Activated CD4-positive, alpha-beta T cell treated with anti-CD3 and anti-CD28 coated beads, Interleukin-2, Interleukin-4, amounts not matched to agents 100 ng/mL and 50 ng/mL, durations not matched to agents 16 hours and 8 hours (primary cell): ENCODE measurements at regions not wholly inside any gene's neighbourhood (a gene's known extent, or its start where the extent isn't known, plus 50 kb on each side); places are given as distances from the start of the nearest gene placed in this dataset.
"Not testable (repeated sequence)": the region's sequence is repeated elsewhere in the genome, so short reads cannot be mapped to it uniquely, and the experiment has no call there.

ENCODE experiments used
- DNase-seq: peaks from one replicate; pipeline ENCODE4 v3.0.0-alpha.2; 2020; ENCODE audit warnings: low spot score

DNA sequence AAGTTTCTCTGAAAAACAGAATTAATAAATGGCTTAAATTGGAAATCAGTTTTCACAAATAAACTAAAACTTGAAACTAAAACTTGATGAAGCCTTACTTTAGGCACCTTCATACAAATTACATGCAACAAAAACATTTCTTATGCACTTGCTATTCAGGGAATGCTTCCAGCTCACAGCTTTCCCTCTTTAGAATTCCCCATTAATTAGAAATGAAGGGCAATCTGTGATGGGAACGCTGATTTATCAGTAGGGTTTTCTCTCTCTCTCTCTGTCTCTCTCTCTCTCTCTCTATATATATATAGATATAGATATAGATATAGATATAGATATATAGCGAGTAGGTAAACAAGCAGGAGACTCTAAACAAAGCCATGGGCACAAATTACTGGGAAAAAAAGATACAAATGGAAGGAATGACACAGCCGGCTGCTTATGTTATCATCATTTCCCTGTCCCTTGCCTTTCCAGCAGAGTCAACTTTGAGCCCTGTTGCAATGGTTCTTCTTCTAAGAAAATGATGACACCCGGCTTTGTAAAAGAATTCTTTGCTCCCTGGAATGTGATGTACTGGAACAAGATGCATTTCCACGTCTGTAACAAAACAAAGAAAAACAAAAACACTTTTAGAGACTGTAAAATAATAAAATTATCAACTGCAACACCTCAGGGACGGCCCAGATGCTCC, 1121.6 kb upstream of the TMEM132C start:
- DNase-seq, result no peak

DNA sequence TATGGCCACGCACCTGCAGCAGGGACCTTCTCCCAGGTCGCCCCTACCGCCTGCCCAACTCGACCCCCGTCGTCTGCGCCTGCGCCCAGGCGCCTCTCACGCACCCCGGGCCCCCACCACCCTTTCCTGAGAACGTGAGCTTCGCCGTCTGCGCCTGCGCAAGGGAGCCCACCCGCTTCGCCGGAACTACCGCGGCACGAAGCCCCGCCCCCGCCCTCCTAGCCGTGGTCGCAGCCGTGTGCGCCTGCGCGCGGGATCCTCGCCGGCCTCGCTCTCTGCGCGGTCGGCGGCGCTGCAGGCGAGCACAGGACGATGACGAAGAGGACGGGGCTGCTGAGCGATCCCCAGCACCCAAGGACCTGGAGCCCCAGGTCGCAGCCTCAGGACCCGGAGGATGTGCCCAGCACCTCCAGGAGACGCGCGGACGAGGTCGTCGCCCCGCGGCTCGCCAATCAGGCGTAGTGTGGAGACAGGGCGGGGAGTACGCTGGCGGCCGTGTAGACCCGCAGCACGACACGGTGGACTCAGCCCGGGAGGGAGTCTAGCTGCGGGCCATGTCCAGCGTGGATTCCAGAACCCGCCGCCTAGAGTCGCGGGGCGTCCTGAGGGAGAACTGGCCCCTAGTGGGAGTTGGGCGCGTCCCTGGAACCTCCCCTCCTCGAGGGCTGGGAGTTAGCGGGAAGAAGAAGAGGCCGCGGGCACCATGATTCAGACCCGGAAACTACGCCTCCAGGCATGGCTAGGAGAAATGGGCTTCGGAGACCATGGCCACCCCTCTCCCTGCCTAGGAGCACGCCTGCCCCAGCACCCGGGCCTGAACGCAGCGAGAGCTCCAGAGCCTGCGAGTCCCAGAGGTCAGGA, 1120.8 kb upstream of the TMEM132C start:
- DNase-seq, result peak; percentile 58

DNA sequence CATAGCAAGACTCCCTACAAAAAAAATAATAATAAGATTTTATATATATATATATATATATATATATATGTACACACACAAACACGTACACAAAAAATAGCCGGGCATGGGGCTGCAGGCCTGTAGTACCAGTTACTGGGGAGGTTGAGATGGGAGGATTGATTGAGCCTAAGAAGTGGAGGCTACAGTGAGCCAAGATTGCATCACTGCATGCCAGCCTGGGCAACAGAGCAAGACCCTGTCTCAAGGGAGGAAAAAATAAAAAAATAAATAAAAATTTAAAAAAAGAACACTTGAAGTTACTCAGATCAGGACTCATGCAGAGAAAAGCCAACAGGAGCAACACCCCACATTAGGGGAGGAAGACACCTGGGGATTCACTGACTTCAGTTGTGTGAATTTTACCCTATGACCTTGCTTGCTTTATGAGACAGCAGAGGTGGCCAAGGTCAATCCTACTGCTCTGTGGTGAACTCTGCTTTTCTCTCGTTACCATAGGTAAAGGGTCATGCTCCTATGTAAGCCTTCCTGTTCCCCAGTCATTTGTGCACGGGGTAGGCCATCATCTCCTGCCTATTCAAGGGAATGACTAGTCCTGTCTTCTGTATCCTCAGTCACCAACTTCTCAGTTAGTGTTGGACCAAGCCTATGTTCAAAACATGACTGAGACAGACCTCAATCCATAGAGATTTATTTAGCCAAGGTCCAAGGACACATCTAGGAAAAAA, 1119.8 kb upstream of the TMEM132C start:
- DNase-seq, result no peak

DNA sequence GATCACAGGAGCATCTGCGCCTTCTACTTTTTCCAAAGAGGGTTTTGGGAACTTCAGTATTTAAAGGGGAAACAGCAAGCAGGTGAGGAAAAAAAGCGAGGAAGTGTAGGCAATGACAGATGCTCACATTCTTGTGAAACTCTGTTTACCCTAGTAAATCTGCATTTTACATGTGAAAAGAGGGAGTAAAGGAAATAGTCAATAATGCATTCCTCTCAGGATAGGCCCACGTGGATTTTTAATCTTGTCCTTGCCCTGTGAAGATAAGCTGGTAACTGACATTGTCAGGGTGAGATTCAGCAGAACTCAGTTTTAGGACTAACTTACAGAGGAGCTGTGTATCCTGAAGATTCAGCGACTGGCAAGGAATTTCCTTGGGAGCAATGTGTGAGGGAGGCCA, 1119.2 kb upstream of the TMEM132C start:
- DNase-seq, result no peak

DNA sequence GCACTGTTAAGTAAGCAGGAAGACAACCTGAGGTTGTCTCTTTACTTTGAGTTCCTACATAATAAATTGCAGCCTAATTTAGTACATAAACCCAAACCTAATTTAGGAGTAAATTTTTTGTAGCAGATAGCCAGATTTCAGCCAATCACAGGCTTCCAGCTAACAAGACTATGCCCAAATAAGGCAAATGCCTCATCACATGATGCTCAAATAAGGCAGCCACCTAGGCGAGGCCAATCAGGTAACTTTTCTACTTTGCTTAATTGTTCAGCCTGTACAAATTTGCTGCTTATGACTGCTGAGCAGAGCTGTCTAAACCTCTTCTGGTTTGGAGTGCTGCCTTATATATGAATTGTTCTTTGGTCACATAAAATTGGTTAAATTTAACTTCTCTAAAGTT, 1118.7 kb upstream of the TMEM132C start:
- DNase-seq, result no peak

DNA sequence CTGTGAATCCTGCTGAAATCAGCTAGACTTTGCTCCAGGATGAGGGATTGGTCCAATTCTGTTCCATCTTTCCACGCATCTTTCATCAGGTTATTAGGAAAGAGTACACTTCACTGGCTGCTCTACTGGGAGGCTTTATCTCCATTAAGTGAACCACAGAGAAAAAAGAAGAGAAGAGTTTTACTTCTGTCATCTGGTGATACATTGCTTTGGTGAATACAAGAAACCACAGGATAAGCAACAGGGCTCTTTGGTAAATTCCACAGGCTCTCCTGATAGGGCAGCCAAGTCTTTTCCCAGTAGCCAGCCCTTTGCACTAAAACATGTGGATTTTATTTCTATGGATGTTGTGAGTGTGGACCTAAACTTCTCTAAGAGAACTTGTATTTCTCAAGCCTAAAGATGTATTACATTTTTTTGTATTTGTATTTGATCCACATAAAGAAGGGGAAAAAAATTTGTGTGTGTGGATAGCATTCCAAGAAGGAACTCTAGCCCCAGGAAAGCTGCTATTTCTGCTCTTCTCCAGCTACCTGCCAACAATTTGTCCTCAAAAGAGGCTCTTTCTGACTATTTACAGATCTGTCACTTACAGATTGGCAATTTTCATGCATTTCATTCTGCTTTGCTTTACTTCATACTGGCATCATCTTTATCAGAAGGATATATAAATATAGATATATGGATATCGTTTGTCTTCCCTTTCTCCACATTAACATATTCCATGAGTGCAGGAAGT, 1117.6 kb upstream of the TMEM132C start:
- DNase-seq, result no peak

DNA sequence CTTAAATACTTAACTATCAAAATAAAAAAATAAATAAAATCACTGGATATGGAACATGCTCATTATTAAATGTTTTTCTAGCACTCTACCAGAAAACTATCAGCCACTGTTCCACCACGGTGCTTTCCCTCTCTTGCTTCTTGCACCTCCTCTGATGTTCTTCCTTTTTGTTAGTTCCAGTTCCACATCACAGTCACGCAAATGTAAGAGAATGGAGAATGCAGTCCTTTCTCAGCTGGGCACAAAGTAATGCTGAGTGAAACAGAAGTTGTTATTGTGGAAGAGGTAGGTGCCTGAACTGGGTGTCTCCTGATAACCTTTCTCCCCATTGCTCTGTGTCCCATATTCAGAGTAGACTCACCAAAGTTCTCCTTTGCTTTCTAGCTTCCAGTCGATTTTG, 1116.9 kb upstream of the TMEM132C start:
- DNase-seq, result no peak

DNA sequence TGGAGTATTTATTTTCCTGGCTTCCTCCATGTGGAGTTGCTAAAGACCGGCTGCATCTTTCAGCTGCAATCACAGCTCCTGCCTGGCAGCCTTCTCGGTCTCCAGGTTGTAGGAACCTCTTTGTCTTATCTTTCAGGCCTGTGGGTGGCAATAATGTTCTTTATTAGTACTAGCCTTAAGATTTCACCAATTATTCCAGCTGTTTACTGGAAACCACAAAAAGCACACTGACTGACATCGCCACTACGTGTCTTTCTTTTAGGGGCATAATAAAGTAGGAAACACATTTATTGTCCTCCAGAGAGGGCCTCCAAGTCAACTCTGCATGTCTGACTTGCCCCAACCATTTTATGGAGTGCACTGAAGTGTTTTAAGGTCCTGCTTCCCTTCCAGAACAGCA, 1116.5 kb upstream of the TMEM132C start:
- no peak for DNase-seq

DNA sequence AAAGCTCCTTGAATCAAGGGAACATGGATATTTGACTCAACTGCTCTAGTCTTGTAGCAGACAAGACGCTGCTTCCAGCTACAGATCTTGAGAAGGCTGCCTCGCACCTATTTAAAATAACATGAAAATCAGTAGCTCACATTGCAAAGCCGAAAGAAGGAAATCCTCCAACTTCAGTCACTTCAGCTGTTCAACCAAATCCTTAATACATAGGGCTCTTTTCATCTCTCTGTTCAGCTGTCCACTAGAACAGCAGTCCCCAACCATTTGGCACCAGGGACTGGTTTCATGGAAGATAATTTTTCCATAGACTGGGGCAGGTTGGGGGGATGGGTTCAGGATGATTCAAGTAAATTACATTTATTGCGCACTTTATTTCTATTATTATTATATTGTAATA, 1116.0 kb upstream of the TMEM132C start:
- no peak for DNase-seq

DNA sequence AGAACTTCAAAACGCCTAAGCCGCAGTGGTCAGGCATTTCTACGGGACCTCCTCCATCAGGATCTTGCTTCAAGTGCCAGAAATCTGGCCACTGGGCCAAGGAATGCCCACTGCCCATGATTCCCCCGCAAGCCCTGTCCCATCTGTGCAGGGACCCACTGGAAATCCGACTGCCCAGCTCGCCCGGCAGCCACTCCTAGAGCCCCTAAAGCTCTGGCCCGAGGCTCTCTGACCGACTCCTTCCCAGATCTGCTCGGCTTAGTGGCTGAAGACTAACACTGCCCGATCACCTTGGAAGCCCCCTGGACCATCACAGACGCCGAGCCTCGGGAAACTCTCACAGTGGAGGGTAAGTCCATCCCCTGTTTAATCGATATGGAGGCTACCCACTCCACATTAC, 1113.0 kb upstream of the TMEM132C start:
- no peak for DNase-seq

DNA sequence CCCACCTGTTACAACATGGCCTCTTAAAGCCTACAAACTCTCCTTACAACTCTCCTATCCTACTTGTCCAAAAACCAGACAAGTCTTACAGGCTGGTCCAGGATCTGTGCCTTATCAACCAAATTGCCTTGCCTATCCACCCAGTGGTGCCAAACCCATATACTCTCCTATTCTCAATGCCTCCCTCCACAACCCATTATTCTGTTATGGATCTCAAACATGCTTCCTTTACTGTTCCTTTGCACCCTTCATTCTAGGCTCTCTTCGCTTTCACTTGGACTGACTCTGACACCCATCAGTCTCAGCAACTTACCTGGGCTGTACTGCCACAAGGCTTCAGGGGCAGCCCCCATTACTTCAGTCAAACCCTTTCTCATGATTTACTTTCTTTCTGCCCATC, 1112.1 kb upstream of the TMEM132C start:
- not testable (repeated sequence) for DNase-seq

DNA sequence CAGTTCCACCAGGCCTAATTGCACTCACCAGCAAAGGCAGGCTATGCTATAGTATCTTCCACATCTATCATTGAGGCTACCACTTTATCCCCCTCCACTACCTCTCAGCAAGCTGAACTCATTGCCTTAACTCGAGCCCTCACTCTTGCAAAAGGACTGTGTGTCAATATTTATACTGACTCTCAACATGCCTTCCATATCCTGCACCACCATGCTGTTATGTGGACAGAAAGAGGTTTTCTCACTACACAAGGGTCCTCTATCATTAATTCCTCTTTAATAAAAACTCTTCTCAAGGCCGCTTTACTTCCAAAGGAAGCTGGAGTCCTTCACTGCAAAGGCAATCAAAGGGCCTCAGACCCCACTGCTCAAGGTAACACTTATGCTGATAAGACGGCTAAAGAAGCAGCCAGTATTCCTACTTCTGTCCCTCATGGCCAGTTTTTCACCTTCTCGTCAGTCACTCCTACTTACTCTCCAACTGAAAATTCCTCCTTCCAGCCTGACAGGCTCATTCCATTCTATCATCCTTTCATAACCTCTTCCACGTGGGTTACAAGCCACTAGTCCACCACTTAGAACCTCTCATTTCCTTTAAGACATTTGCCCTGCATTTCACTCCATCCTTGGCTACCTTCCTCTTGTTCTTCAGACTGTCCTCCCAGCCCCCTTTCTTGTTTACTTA, 1110.9 kb upstream of the TMEM132C start:
- DNase-seq, result not testable (repeated sequence)

DNA sequence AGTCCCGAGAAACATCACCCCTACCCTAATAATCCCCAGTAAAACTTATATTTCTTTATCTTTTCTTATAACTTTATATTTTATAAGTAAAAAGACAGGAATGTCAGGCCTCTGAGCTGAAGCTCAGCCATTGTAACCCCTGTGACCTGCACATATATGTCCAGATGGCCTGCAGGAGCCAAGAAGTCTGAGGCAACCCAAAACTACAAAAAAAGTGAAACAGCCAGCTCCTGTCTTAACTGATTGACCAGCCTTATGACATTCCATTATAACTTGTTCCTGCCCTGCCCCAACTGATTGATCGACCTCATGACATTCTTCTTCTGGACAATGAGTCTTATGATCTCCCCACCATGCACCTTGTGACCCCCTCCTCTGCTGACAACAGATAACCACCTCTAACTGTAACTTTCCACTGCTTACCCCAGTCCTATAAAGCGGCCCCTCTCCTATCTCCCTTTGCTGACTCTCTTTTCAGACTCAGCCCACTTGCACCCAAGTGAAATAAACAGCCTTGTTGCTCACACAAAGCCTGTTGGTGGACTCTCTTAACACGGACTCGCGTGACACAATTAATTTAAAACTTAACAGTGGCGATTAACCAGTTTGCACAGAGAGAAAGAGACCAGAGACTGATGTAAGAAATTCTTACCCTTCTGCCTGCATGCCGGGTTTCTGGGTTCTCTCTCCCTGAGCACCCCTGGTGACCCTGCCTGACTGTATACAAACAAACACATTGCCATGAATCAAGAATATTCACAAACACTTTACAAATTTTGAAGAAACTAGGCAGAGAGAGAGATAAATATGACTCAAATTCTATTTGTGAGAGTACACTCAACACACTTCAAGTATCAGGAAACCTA, 1109.2 kb upstream of the TMEM132C start:
- not testable (repeated sequence) for DNase-seq

DNA sequence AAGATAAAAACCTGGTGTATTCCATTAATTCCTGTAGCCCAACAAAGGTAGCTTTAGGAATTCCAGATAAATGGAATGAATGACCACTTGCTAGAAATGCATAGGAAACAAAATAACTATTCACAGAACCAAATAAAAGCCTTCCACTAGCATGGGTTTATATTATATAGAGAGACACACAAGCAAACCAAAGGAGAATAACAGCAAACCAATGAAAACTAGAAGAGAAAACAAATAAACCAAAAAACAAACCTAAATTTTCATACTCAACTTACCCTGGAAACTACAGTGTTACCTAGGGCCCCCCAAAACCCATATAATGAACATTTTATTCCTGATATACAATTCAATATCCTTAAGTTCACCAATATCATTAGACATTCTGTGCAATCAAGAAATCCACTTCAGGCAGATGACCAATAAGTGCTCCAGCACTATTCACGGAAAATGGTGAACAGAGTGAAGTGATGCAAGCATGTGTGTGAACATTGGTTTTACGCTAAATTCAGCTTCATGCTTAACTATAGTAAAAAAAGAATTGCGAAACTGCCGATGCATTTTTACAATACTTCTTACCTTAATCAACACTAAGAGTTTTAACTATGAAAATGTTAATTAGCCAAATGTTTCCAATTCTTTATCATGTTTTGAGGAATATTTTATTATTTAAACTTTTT, 1108.4 kb upstream of the TMEM132C start:
- no peak for DNase-seq

DNA sequence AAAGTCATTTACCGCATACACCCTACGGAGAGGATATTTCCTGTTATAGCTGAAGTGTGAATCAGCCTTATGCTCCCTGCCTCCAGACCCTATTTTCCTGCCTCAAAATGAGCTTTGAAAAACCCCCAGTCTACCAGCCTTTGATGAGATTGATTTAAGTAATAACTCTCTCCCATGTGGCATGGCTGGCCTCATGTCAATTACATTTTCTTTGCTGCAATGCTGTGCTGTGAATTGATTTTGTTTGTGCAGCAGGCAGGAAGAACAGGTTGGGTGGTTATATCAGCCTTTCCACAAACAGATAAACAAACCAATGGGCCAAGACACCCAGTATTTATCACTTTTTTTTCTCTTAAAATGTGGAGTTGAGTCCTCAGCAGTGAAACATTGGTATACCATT, 1105.5 kb upstream of the TMEM132C start:
- DNase-seq, result no peak

DNA sequence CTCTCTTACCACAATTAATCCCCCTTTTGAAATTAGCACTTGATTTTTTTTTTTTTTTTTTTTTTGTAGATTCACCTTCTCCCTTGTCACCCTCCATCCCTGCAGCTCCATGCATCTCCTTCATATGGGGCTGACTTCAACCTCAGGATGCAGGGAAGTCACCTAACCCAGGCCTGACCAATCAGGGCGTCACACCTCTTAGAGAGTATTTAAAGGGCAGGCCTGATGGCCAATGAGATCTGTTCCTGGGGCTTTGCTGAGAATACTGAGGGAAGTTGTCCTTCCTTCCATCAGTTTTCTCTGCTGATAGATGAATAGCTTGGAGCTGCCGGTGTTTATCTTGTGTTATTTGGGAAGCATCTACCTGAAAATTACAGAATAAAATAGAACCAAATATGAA, 1104.7 kb upstream of the TMEM132C start:
- DNase-seq, result no peak

DNA sequence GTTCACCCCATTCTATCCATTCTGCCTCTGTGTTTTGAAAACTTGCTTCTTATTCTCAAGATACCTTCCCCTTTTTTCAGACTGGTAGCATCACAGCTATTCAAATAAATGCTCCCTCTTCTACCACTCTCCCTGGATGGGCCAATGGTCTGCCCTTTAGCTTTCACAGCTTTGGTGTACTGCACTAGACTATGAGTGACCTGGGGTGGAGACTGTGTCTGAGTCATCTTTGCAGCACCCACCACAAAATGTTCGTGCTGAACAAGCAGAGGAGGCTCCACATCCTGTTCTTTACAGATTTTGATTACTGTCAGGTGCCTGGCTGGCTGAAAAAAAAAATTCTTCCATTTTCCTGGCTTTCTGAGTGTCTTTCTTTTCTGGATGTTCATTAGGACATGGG, 1104.1 kb upstream of the TMEM132C start:
- peak; percentile 73 for DNase-seq

DNA sequence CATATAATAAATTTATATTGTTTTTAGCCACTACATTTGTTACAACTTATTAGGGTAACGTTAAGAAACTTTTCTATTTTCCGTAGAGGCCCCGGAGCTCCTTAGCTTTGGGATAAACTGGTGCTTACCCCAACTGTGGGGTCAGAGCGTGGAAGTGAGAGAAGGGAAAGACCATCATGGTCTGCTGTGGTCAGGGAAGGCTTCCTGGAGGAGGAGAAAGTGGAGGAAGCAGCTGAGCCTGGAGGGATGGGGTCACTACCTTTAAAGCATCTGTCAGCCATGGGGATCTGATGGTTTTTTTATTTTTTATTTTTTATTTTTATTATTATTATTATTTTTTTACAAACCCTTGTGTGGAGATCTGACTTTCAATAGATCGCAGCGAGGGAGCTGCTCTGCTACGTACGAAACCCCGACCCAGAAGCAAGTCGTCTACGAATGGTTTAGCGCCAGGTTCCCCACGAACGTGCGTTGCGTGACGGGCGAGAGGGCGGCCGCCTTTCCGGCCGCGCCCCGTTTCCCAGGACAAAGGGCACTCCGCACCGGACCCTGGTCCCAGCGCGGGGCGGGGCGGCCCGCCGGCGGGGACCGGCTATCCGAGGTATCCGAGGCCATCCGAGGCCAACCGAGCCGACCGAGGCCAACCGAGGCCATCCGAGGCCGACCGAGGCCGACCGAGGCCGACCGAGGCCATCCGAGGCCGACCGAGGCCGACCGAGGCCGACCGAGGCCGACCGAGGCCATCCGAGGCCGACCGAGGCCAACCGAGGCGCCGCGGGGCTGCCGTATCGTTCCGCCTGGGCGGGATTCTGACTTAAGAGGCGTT, 1101.2 kb upstream of the TMEM132C start:
- peak; percentile 87 for DNase-seq
